OCI-LY7 (cell line): ENCODE measurements at regions not wholly inside any gene's neighbourhood (a gene's known extent, or its start where the extent isn't known, plus 50 kb on each side); places are given as distances from the start of the nearest gene placed in this dataset.

Experiments
- BruUV-seq: library from RNA; stranded (reverse); fragments of 400-500 nt; replicated peaks from 2 replicates; lab custom pipeline; 2021; lab: Mats Ljungman, UMichigan
- CTCF ChIA-PET: fragments of 300-600 bp; sonication (Branson Sonifier 250); formaldehyde crosslinking; loops from one replicate; lab custom pipeline; 2022; ENCODE audit warnings: antibody characterized with exemption; ENCODE audit not compliant: unreplicated experiment; lab: Charles Lee
- POLR2A ChIA-PET: fragments of 300-600 bp; sonication (Branson Sonifier 250); formaldehyde crosslinking; loops from one replicate; lab custom pipeline; 2022; ENCODE audit warnings: antibody characterized with exemption; lab: Charles Lee
- DNase-seq: peaks from one replicate; pipeline ENCODE4 v3.0.0-alpha.2; 2015; ENCODE audit warnings: low spot score
- H2AFZ ChIP-seq: fragments of 200-600 bp; sonication (generic), shearing (Covaris generic); 2 replicates; pipeline ENCODE4 v1.6.1; 2014; ENCODE audit warnings: mild to moderate bottlenecking, antibody characterized with exemption, low read length, moderate library complexity
- H3K27ac ChIP-seq: fragments of 200-600 bp; sonication (generic); 2 replicates; pipeline ENCODE4 v1.5.1; 2014; ENCODE audit warnings: mixed run types, low read depth, mild to moderate bottlenecking, moderate library complexity, low read length, inconsistent platforms; ENCODE audit not compliant: poor library complexity, severe bottlenecking
- H3K36me3 ChIP-seq: fragments of 200-600 bp; sonication (generic); 2 replicates; pipeline ENCODE4 v1.6.1; 2014; ENCODE audit warnings: mild to moderate bottlenecking, antibody characterized with exemption, low read length, moderate library complexity, mixed read lengths; ENCODE audit not compliant: insufficient read depth
- H3K4me1 ChIP-seq: fragments of 200-600 bp; sonication (generic); 2 replicates; pipeline ENCODE4 v1.5.1; 2014; ENCODE audit warnings: mild to moderate bottlenecking, low read length; ENCODE audit not compliant: insufficient read depth, poor library complexity, severe bottlenecking
- H3K4me2 ChIP-seq: fragments of 200-600 bp; sonication (generic); 2 replicates; pipeline ENCODE4 v1.6.1; 2014; ENCODE audit warnings: mild to moderate bottlenecking, low read length
- H3K4me3 ChIP-seq: fragments of 200-600 bp; sonication (generic); 2 replicates; pipeline ENCODE4 v1.5.1; 2014; ENCODE audit warnings: mild to moderate bottlenecking, low read depth, low read length; ENCODE audit not compliant: poor library complexity, severe bottlenecking
- H3K79me2 ChIP-seq: fragments of 200-600 bp; sonication (generic); 2 replicates; pipeline ENCODE4 v1.6.1; 2016; ENCODE audit warnings: low read depth, mild to moderate bottlenecking, low read length, moderate library complexity, mixed read lengths; ENCODE audit not compliant: insufficient read depth
- H3K9me2 ChIP-seq: fragments of 200-600 bp; sonication (generic); 2 replicates; pipeline ENCODE4 v1.6.1; 2016; ENCODE audit warnings: mild to moderate bottlenecking, low read length, mixed read lengths; ENCODE audit not compliant: insufficient read depth
- H3K9me3 ChIP-seq: fragments of 200-600 bp; sonication (generic); 2 replicates; pipeline ENCODE4 v1.6.1; 2014; ENCODE audit warnings: mild to moderate bottlenecking, mixed run types, low read length, mixed read lengths
- H4K20me1 ChIP-seq: fragments of 200-600 bp; sonication (generic); 2 replicates; pipeline ENCODE4 v1.6.1; 2014; ENCODE audit warnings: mild to moderate bottlenecking, antibody characterized with exemption, low read length, moderate library complexity, mixed read lengths; ENCODE audit not compliant: insufficient read depth
- EZH2phosphoT487 ChIP-seq: fragments of 200-600 bp; sonication (generic); IDR thresholded peaks from 2 replicates; pipeline ENCODE4 v1.6.1; 2018; ENCODE audit warnings: low read depth, borderline replicate concordance, mild to moderate bottlenecking, mixed run types, antibody characterized with exemption, low read length, moderate library complexity, mixed read lengths
- intact Hi-C: fragments of 100-400 bp; cut with micrococcal nuclease; formaldehyde crosslinking; loops from one replicate; pipeline ENCODE4 v1.10.0; 2022; ENCODE audit not compliant: unreplicated experiment
- TF ChIP-seq, protein P1 (sequence below): fragments of 200-600 bp; sonication (generic); conservative IDR thresholded peaks from 2 replicates; pipeline ENCODE4 v1.5.1; 2014; ENCODE audit warnings: mild to moderate bottlenecking, antibody characterized with exemption, low read length, moderate library complexity, mixed read lengths

DNA sequence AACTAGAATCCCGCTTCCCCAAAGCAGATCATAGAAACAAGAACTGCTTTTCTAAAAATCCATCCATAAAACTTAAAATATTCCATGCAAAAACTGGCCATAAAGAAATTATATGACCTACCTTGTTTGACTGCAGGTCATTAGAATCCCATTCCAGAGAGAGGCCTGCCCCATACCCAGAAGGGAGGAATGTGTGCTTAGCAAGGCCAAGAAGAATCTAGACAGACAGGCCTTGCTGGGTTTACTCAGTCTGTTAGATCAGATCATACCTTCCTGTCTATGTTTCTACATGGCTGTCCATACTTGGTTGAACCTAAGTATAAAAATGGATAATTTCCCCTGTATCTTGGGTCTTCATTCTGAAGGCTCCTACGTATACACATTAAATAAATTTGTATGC, 358.8 kb upstream of the TRPC7 start:
- CTCF ChIA-PET = no interaction called here
- H3K4me3 ChIP-seq = no peak overlapping the region
- POLR2A ChIA-PET = interaction anchor here (0.7 kb wide), 1 partner anchor 37 kb away, joined by 3 read pairs; no protein-coding TSS in a partner anchor

DNA sequence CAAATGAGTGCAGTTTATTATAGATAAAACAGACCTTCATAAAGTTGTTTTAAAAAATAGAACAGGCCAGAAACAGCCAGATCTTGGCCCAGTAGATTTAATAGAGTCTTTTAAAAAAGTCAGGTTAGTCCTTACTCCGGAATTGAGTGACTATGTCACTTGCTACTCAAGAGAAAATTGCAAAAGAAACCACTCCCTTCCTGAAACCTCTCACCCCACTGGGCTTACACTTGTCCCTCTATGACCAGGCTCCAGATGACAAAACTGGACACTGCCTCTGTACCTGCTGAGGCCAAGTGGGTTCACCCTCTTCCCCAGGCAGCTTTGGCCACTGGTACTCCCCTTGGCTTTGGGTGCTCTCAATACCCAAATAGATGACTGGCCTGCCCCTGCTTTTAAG, 357.2 kb upstream of the TRPC7 start:
- ChIA-PET POLR2A (no interaction called here), CTCF (no interaction called here)
- Histone ChIP-seq H3K4me1 (no peaks in the 10 kb centered on the region), H3K4me2 (no peak overlapping the region), H3K9me2 (peaks cover 3% of the 10 kb centered on the region; the same call in 1 of the 2 replicates), H3K79me2 (no peaks in the 10 kb centered on the region), H3K9me3 (no peaks in the 10 kb centered on the region), H3K4me3 (no peak overlapping the region), H2AFZ (no peak overlapping the region), H4K20me1 (no peaks in the 10 kb centered on the region), H3K36me3 (no peaks in the 10 kb centered on the region), H3K27ac (no peak overlapping the region)
- BruUV-seq = no TSS peak
- no peak for DNase-seq
- TF ChIP-seq, protein P1, sequence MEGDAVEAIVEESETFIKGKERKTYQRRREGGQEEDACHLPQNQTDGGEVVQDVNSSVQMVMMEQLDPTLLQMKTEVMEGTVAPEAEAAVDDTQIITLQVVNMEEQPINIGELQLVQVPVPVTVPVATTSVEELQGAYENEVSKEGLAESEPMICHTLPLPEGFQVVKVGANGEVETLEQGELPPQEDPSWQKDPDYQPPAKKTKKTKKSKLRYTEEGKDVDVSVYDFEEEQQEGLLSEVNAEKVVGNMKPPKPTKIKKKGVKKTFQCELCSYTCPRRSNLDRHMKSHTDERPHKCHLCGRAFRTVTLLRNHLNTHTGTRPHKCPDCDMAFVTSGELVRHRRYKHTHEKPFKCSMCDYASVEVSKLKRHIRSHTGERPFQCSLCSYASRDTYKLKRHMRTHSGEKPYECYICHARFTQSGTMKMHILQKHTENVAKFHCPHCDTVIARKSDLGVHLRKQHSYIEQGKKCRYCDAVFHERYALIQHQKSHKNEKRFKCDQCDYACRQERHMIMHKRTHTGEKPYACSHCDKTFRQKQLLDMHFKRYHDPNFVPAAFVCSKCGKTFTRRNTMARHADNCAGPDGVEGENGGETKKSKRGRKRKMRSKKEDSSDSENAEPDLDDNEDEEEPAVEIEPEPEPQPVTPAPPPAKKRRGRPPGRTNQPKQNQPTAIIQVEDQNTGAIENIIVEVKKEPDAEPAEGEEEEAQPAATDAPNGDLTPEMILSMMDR = no peak
- TF ChIP-seq EZH2phosphoT487 = no peak
- intact Hi-C loops = no loop called here

More for the DNA sequence above, 358.8 kb upstream of the TRPC7 start:
- Histone ChIP-seq H3K4me2 (no peak overlapping the region), H3K9me3 (no peaks in the 10 kb centered on the region), H2AFZ (no peak overlapping the region), H3K9me2 (peaks cover 3% of the 10 kb centered on the region; the same call in 1 of the 2 replicates), H3K4me1 (no peaks in the 10 kb centered on the region), H3K27ac (no peak overlapping the region), H3K36me3 (no peaks in the 10 kb centered on the region), H3K79me2 (no peaks in the 10 kb centered on the region), H4K20me1 (no peaks in the 10 kb centered on the region)
- intact Hi-C loops = no loop called here
- TF ChIP-seq EZH2phosphoT487 = no peak
- TF ChIP-seq, protein P1 = no peak
- DNase-seq = no peak
- BruUV-seq = no TSS peak

DNA sequence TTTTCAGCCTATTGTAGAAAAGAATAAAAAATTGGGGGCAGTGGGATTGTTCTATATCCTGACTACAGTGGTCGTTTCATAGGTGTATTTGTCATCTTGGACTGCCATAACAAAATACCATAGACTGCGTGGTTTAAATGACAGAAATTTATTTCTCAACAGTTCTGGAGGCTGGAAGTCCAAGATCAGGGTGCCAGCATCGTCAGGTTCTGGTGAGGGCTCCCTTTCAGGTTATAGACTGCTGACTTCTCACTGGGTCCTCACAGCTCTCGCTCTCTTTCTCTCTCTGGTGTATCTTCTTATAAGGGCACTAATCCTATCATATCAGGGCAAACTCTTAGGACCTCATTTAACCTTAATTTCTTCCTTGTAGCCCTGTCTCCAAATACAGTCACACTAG, 356.7 kb upstream of the TRPC7 start:
- intact Hi-C loops = no loop called here
- BruUV-seq = no TSS peak
- Histone ChIP-seq H3K9me3 (no peaks in the 10 kb centered on the region), H3K79me2 (no peaks in the 10 kb centered on the region), H2AFZ (no peak overlapping the region), H3K27ac (no peak overlapping the region), H4K20me1 (no peaks in the 10 kb centered on the region), H3K9me2 (peaks cover 3% of the 10 kb centered on the region; the same call in 1 of the 2 replicates), H3K4me3 (no peak overlapping the region), H3K4me1 (no peaks in the 10 kb centered on the region), H3K4me2 (no peak overlapping the region), H3K36me3 (no peaks in the 10 kb centered on the region)
- ChIA-PET CTCF (no interaction called here), POLR2A (no interaction called here)
- DNase-seq = no peak
- TF ChIP-seq EZH2phosphoT487 = no peak
- TF ChIP-seq, protein P1 = no peak
